Left lung (tissue), 4 donors: ENCODE measurements at regions not wholly inside any gene's neighbourhood (a gene's known extent, or its start where the extent isn't known, plus 50 kb on each side); places are given as distances from the start of the nearest gene placed in this dataset.

Source experiments
- ATAC-seq: fragments of 200-7000 bp; cut with Tn5 transposase; one replicate; pipeline ENCODE4 v1.9.1; 2020; ENCODE audit warnings: moderate library complexity
- DNase-seq, 4 donors: peaks; one replicate each; pipeline ENCODE4 v3.0.0-alpha.2; 2013 to 2020
- H3K27ac ChIP-seq, 2 donors: fragments of 200-600 bp; sonication (generic) in 1 of 2; one replicate each; pipeline versions ENCODE4 v1.5.0 to v1.8.0; 2020 to 2021
- H3K27me3 ChIP-seq, 2 donors: fragments of 200-600 bp; sonication (generic) in 1 of 2; one replicate each; pipeline versions ENCODE4 v1.5.0 to v1.8.0; 2020 to 2021
- H3K36me3 ChIP-seq, 2 donors: fragments of 200-600 bp; sonication (generic) in 1 of 2; one replicate each; pipeline versions ENCODE4 v1.5.0 to v1.8.0; 2020 to 2021
- H3K4me1 ChIP-seq, 2 donors: fragments of 200-600 bp; one replicate each; pipeline ENCODE4 v1.8.0; 2021
- H3K4me3 ChIP-seq, 2 donors: fragments of 200-600 bp; sonication (generic) in 1 of 2; one replicate each; pipeline versions ENCODE4 v1.5.0 to v1.8.0; 2020 to 2021; ENCODE audit warnings: mild to moderate bottlenecking in 1 of 2
- H3K9me3 ChIP-seq, 2 donors: fragments of 200-600 bp; sonication (generic) in 1 of 2; one replicate each; pipeline versions ENCODE4 v1.5.0 to v1.8.0; 2020 to 2021
- CTCF ChIP-seq, 2 donors: fragments of 200-600 bp; sonication (generic) in 1 of 2; IDR thresholded peaks; one replicate each; pipeline versions ENCODE4 v1.5.0 to v1.8.0; 2021; ENCODE audit warnings: antibody characterized with exemption in 2 of 2
- intact Hi-C, 2 donors: fragments of 100-400 bp; cut with DNase I; formaldehyde crosslinking; loops; one replicate each; pipeline versions ENCODE4 v1.11.2 to v1.14.2; 2022
- donor health status: DM: no; HTN: yes; CAD: no.
- donor health status: DM: no; HTN: no; CAD: no.

GRCh38 chr7:13411151-13411550 is 578.3 kb downstream of the ETV1 start:
- H3K27ac ChIP-seq, result no peak overlapping the region
- TF ChIP-seq CTCF (IDR thresholded peaks at IDR 0.05), result no peak
- no peaks in the 10 kb centered on the region for H3K36me3 ChIP-seq
- no peak for DNase-seq
- H3K27me3 ChIP-seq, result no peaks in the 10 kb centered on the region
- intact Hi-C loops, result no loop called here
- H3K4me1 ChIP-seq, result no peaks in the 10 kb centered on the region
- no peak overlapping the region for H3K4me3 ChIP-seq
- ATAC-seq, result no peak
- H3K9me3 ChIP-seq, result no peaks in the 10 kb centered on the region

- Histone ChIP-seq H3K4me1 (no peaks in the 10 kb centered on the region), H3K9me3 (no peaks in the 10 kb centered on the region), H3K36me3 (no peaks in the 10 kb centered on the region), H3K27me3 (no peaks in the 10 kb centered on the region), H3K4me3 (no peak overlapping the region), H3K27ac (no peak overlapping the region)
- TF ChIP-seq CTCF (IDR thresholded peaks at IDR 0.05), result no peak
- no peak for ATAC-seq
- peak in 1 of 4 donors; percentile 38 for DNase-seq
- intact Hi-C loops, result no loop called here
These were observed 577.8 kb downstream of the ETV1 start for GRCh38 chr7:13411636-13412035.

- H3K27ac ChIP-seq, result no peak overlapping the region
These were observed 575.3 kb downstream of the ETV1 start for GRCh38 chr7:13414181-13414580.

GRCh38 chr7:13414661-13415107 is 574.8 kb downstream of the ETV1 start:
- no peaks in the 10 kb centered on the region for H3K27me3 ChIP-seq
- ATAC-seq (peak; percentile 56), DNase-seq (no peak)
- H3K4me1 ChIP-seq, result no peaks in the 10 kb centered on the region
- no peak overlapping the region for H3K27ac ChIP-seq
- no peaks in the 10 kb centered on the region for H3K36me3 ChIP-seq
- peaks cover 0 to 10% of the 10 kb centered on the region in 2 donors for H3K9me3 ChIP-seq
- no peak for TF ChIP-seq CTCF (IDR thresholded peaks at IDR 0.05)
- no peak overlapping the region for H3K4me3 ChIP-seq
- intact Hi-C loops, result no loop called here

More at GRCh38 chr7:13414181-13414580, 575.3 kb downstream of the ETV1 start:
- Histone ChIP-seq H3K4me1 (no peaks in the 10 kb centered on the region), H3K27me3 (no peaks in the 10 kb centered on the region), H3K9me3 (peaks cover 0 to 10% of the 10 kb centered on the region in 2 donors), H3K36me3 (no peaks in the 10 kb centered on the region), H3K4me3 (no peak overlapping the region)
- no peak for ATAC-seq
- intact Hi-C loops, result no loop called here
- no peak for TF ChIP-seq CTCF (IDR thresholded peaks at IDR 0.05)
- DNase-seq, result no peak

- no peak for ATAC-seq
- H3K4me1 ChIP-seq, result no peaks in the 10 kb centered on the region
- no peaks in the 10 kb centered on the region for H3K27me3 ChIP-seq
- no peak for DNase-seq
- intact Hi-C loops, result no loop called here
- no peak overlapping the region for H3K4me3 ChIP-seq
- H3K9me3 ChIP-seq, result peaks cover 0 to 15% of the 10 kb centered on the region in 2 donors
- H3K36me3 ChIP-seq, result no peaks in the 10 kb centered on the region
- H3K27ac ChIP-seq, result no peak overlapping the region
- no peak for TF ChIP-seq CTCF (IDR thresholded peaks at IDR 0.05)
These were observed 573.4 kb downstream of the ETV1 start for GRCh38 chr7:13416071-13416470.
